Natural killer cell treated with Interleukin-12 subunit alpha and Interleukin-12 subunit beta and Interleukin-15 and Interleukin-18, amount 100 ng/mL, for 72 hours (primary cell): ENCODE measurements at regions not wholly inside any gene's neighbourhood (a gene's known extent, or its start where the extent isn't known, plus 50 kb on each side); places are given as distances from the start of the nearest gene placed in this dataset.

ENCODE experiments used
- ATAC-seq, 2 donors: fragments of 150-1000 bp; cut with Tn5 transposase in 1 of 2; sonication (Bioruptor Pico), chemical (Tn5 transposase) in 1 of 2; 2 replicates each; pipeline ENCODE4 v1.10.0; 2021
- DNase-seq: peaks from one replicate; pipeline ENCODE4 v3.0.0; 2022; ENCODE audit warnings: low spot score
- H3K27ac Mint-ChIP-seq, 2 donors: 1 replicate in 1 of 2; 2 replicates in 1 of 2; pipeline ENCODE4 v1.8.0; 2022; ENCODE audit warnings: mixed read lengths in 2 of 2, mild to moderate bottlenecking in 1 of 2, moderate library complexity in 1 of 2
- H3K27me3 Mint-ChIP-seq, 2 donors: 1 replicate in 1 of 2; 2 replicates in 1 of 2; pipeline ENCODE4 v1.8.0; 2022; ENCODE audit warnings: mixed read lengths in 2 of 2
- H3K36me3 Mint-ChIP-seq: one replicate; pipeline ENCODE4 v1.8.0; 2022; ENCODE audit warnings: mixed read lengths
- H3K4me1 Mint-ChIP-seq, 2 donors: 1 replicate in 1 of 2; 2 replicates in 1 of 2; pipeline ENCODE4 v1.8.0; 2022; ENCODE audit warnings: low read depth in 2 of 2, mixed read lengths in 2 of 2, mild to moderate bottlenecking in 1 of 2
- H3K4me3 Mint-ChIP-seq: one replicate; pipeline ENCODE4 v1.8.0; 2022; ENCODE audit warnings: mixed read lengths
- H3K9me3 Mint-ChIP-seq: 2 replicates; pipeline ENCODE4 v1.8.0; 2022; ENCODE audit warnings: mixed read lengths

GRCh38 chr21:35779167-35779566 lies 281.2 kb downstream of the SETD4 start:
- DNase-seq = no peak
- Mint-ChIP-seq H3K36me3 (no peaks in the 10 kb centered on the region), H3K27me3 (peaks cover 18 to 38% of the 10 kb centered on the region in 2 donors), H3K27ac (no peak overlapping the region), H3K9me3 (no peaks in the 10 kb centered on the region), H3K4me3 (no peak overlapping the region), H3K4me1 (no peaks in the 10 kb centered on the region)
- ATAC-seq = no peak

GRCh38 chr21:35777081-35777480 lies 283.2 kb downstream of the SETD4 start:
- H3K9me3 Mint-ChIP-seq = no peaks in the 10 kb centered on the region
- H3K4me1 Mint-ChIP-seq = no peaks in the 10 kb centered on the region
- no peaks in the 10 kb centered on the region for H3K36me3 Mint-ChIP-seq
- no peak for DNase-seq
- peaks cover 22 to 47% of the 10 kb centered on the region in 2 donors for H3K27me3 Mint-ChIP-seq
- no peak overlapping the region for H3K27ac Mint-ChIP-seq
- no peak overlapping the region for H3K4me3 Mint-ChIP-seq
- ATAC-seq = no peak

GRCh38 chr21:35775778-35776544 lies 284.4 kb downstream of the SETD4 start:
- Mint-ChIP-seq H3K36me3 (no peaks in the 10 kb centered on the region), H3K4me3 (no peak overlapping the region), H3K9me3 (no peaks in the 10 kb centered on the region), H3K27ac (no peak overlapping the region), H3K27me3 (peaks cover 22 to 56% of the 10 kb centered on the region in 2 donors), H3K4me1 (no peaks in the 10 kb centered on the region)
- ATAC-seq (no peak), DNase-seq (no peak)

- ATAC-seq (no peak), DNase-seq (no peak)
- no peak overlapping the region for H3K27ac Mint-ChIP-seq
- H3K4me1 Mint-ChIP-seq = no peaks in the 10 kb centered on the region
- H3K36me3 Mint-ChIP-seq = no peaks in the 10 kb centered on the region
- peaks cover 8 to 27% of the 10 kb centered on the region in 2 donors for H3K27me3 Mint-ChIP-seq
- no peak overlapping the region for H3K4me3 Mint-ChIP-seq
- H3K9me3 Mint-ChIP-seq = no peaks in the 10 kb centered on the region
These were observed 290.0 kb downstream of the SETD4 start for GRCh38 chr21:35770101-35770945.

GRCh38 chr21:35768187-35768586 lies 292.1 kb downstream of the SETD4 start:
- Mint-ChIP-seq H3K27ac (no peak overlapping the region), H3K36me3 (no peaks in the 10 kb centered on the region), H3K9me3 (no peaks in the 10 kb centered on the region)

GRCh38 chr21:35764586-35764985 lies 295.7 kb downstream of the SETD4 start:
- Mint-ChIP-seq H3K4me1 (no peaks in the 10 kb centered on the region), H3K27me3 (peaks cover 15 to 27% of the 10 kb centered on the region in 2 donors), H3K27ac (no peak overlapping the region), H3K36me3 (no peaks in the 10 kb centered on the region), H3K9me3 (no peaks in the 10 kb centered on the region), H3K4me3 (no peak overlapping the region)
- ATAC-seq = no peak
- DNase-seq = no peak

More at GRCh38 chr21:35768187-35768586, 292.1 kb downstream of the SETD4 start:
- no peak for DNase-seq
- no peak overlapping the region for H3K4me3 Mint-ChIP-seq
- ATAC-seq = no peak
- no peaks in the 10 kb centered on the region for H3K4me1 Mint-ChIP-seq
- H3K27me3 Mint-ChIP-seq = peaks cover 11 to 27% of the 10 kb centered on the region in 2 donors

GRCh38 chr21:35764077-35764476 lies 296.2 kb downstream of the SETD4 start:
- no peaks in the 10 kb centered on the region for H3K9me3 Mint-ChIP-seq
- H3K27ac Mint-ChIP-seq = no peak overlapping the region
- no peak overlapping the region for H3K4me3 Mint-ChIP-seq
- no peaks in the 10 kb centered on the region for H3K4me1 Mint-ChIP-seq
- H3K27me3 Mint-ChIP-seq = peaks cover 15 to 32% of the 10 kb centered on the region in 2 donors
- ATAC-seq (no peak), DNase-seq (no peak)
- H3K36me3 Mint-ChIP-seq = no peaks in the 10 kb centered on the region

GRCh38 chr21:35754583-35754982 lies 305.7 kb downstream of the SETD4 start:
- DNase-seq (no peak), ATAC-seq (no peak)
- Mint-ChIP-seq H3K4me1 (no peaks in the 10 kb centered on the region), H3K27me3 (peaks cover 46 to 60% of the 10 kb centered on the region in 2 donors), H3K36me3 (no peaks in the 10 kb centered on the region), H3K9me3 (no peaks in the 10 kb centered on the region), H3K27ac (no peak overlapping the region), H3K4me3 (no peak overlapping the region)

- Mint-ChIP-seq H3K4me3 (no peak overlapping the region), H3K4me1 (no peaks in the 10 kb centered on the region), H3K36me3 (no peaks in the 10 kb centered on the region), H3K9me3 (no peaks in the 10 kb centered on the region), H3K27me3 (peaks cover 44 to 57% of the 10 kb centered on the region in 2 donors), H3K27ac (no peak overlapping the region)
- no peak for ATAC-seq
- no peak for DNase-seq
These were observed 307.0 kb downstream of the SETD4 start for GRCh38 chr21:35753308-35753707.

GRCh38 chr21:35751171-35751570 lies 309.2 kb downstream of the SETD4 start:
- H3K27me3 Mint-ChIP-seq = peaks cover 44 to 66% of the 10 kb centered on the region in 2 donors
- no peaks in the 10 kb centered on the region for H3K4me1 Mint-ChIP-seq
- no peaks in the 10 kb centered on the region for H3K36me3 Mint-ChIP-seq
- no peaks in the 10 kb centered on the region for H3K9me3 Mint-ChIP-seq
- no peak for ATAC-seq
- no peak overlapping the region for H3K27ac Mint-ChIP-seq
- DNase-seq = no peak
- H3K4me3 Mint-ChIP-seq = no peak overlapping the region

- DNase-seq (no peak), ATAC-seq (no peak)
- no peaks in the 10 kb centered on the region for H3K4me1 Mint-ChIP-seq
- no peak overlapping the region for H3K27ac Mint-ChIP-seq
- no peaks in the 10 kb centered on the region for H3K36me3 Mint-ChIP-seq
- H3K9me3 Mint-ChIP-seq = no peaks in the 10 kb centered on the region
- H3K4me3 Mint-ChIP-seq = no peak overlapping the region
- peaks cover 34 to 60% of the 10 kb centered on the region in 2 donors for H3K27me3 Mint-ChIP-seq
These were observed 310.4 kb downstream of the SETD4 start for GRCh38 chr21:35749904-35750303.

- Mint-ChIP-seq H3K9me3 (no peaks in the 10 kb centered on the region), H3K36me3 (no peaks in the 10 kb centered on the region), H3K27ac (no peak overlapping the region), H3K27me3 (peaks cover 33 to 64% of the 10 kb centered on the region in 2 donors), H3K4me3 (no peak overlapping the region), H3K4me1 (no peaks in the 10 kb centered on the region)
- ATAC-seq (no peak), DNase-seq (no peak)
These were observed 311.5 kb downstream of the SETD4 start for GRCh38 chr21:35748678-35749314.

- no peak overlapping the region for H3K4me3 Mint-ChIP-seq
- no peaks in the 10 kb centered on the region for H3K36me3 Mint-ChIP-seq
- H3K4me1 Mint-ChIP-seq = no peaks in the 10 kb centered on the region
- no peaks in the 10 kb centered on the region for H3K9me3 Mint-ChIP-seq
- DNase-seq (no peak), ATAC-seq (no peak)
- no peak overlapping the region for H3K27ac Mint-ChIP-seq
- peaks cover 28 to 33% of the 10 kb centered on the region in 2 donors for H3K27me3 Mint-ChIP-seq
These were observed 316.8 kb downstream of the SETD4 start for GRCh38 chr21:35743571-35743970.
